Glomerular visceral epithelial cell (primary cell): ENCODE measurements at regions not wholly inside any gene's neighbourhood (a gene's known extent, or its start where the extent isn't known, plus 50 kb on each side); places are given as distances from the start of the nearest gene placed in this dataset.
"Not testable (repeated sequence)": the region's sequence is repeated elsewhere in the genome, so short reads cannot be mapped to it uniquely, and the experiment has no call there.

Source experiments
- DNase-seq: peaks from one replicate; pipeline ENCODE4 v3.0.0-alpha.2; 2016; ENCODE audit errors: extremely low spot score

DNA sequence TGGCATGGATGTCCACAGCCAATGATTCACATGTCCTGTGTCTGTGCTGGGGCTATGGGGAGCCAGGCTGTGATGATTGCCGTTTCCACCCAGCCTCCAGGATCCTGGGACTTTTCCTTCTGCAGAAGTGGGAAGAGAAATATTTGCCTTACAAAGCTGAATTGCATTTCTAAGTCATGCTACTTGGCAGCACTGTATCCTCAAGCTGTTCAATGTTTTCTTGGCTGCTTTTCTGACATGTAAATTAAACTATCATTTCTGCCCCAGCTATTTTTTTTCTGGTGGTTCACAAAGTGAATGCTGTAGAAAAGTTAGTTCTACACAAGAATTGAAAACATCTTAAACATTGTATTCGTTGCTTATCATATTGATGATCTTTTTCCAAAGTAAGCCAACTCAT lies 51.9 kb upstream of the TCERG1L start:
- no peak for DNase-seq

DNA sequence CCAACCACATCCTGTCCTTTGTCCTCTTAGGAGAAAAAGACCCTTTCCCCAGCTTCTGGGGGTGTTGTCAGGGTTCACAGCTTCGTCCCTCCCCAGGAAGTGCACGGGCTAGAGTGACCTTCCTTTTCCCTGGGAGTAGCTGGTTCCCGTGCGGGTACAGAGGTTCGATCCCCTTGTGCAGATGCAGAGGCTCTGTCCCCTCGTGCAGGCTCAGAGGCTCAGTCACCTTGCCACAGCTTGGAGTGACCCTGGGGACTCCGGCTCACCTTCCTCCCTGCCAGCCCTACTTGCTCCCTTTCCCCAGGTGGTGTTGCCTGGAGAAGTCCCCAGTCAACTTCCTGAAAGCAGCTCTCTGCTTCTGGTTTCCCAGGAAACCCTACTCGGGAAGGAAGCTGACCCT lies 60.0 kb upstream of the TCERG1L start:
- no peak for DNase-seq

DNA sequence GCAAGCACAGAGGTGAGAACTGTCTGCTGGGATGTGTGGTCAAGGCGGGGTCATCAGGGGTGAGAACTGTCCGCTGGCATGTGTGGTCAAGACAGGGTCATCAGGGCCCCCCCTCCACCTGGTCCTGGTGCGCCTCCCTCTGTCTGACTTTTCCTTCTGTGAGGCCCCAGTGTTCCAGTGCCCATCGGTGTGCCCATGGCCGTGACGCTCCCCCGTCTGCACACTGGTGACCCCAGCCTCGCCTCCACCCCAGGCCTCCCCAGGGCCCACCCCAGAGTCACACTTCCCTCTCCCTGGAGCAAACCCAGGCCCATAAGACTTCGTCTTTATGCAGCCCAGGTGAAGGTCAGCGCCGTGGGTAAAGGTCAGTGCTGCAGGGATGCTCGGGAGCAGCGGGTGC lies 70.1 kb upstream of the TCERG1L start:
- DNase-seq = no peak

DNA sequence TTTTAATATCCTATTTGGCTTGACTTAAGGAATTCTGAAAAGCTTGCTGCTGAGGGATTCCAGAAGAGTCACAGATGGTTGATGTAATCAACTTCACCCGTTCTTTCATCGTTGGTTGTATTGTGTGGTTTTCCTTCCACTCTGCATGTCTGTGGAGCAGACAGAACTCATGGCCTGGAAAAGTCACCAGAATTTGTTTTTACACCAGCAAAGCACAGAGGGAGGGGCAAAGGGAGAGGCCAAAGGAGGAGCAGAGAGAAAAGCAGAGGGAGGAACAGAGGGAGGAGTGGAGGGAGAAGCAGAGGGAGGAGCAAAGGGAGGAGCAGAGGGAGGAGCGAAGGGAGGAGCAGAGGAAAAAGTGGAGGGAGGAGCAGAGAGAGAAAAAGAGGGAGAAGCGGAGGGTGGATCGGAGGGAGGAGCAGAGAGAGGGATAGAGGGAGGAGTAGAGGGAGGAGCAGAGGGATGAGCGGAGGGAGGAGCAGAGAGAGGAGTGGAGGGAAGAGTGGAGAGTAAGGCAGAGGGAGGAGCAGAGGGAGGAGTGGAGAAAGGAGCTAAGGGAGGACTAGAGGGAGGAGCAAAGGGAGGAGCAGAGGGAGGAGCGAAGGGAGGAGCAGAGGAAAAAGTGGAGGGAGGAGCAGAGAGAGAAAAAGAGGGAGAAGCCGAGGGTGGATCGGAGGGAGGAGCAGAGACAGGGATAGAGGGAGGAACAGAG lies 73.8 kb upstream of the TCERG1L start:
- not testable (repeated sequence) for DNase-seq

DNA sequence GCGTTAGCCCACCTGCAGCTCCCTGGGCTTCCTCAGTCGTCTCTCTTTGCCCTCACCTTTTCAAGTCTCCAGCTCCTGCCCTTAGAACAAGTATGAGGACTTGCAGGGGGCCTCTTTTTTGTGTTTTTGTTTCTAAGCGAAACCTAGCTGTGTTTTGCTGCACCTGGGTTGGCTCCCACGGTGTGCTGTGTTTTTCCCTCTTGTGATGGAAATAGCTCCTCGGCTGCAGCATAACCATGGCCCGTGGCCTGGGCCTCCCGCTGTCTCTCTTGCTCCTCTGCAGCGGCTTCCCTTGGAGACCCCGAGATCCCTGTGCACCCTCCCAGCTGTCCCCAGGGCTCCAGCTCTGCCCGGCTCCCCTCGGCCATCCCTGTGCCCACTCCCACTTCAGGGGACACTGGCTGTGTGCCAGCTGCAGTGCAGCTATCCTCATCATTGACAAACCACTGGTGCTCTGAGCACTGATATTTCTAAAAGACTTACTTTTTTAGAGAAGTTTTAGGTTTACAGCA lies 75.6 kb upstream of the TCERG1L start:
- DNase-seq = no peak

DNA sequence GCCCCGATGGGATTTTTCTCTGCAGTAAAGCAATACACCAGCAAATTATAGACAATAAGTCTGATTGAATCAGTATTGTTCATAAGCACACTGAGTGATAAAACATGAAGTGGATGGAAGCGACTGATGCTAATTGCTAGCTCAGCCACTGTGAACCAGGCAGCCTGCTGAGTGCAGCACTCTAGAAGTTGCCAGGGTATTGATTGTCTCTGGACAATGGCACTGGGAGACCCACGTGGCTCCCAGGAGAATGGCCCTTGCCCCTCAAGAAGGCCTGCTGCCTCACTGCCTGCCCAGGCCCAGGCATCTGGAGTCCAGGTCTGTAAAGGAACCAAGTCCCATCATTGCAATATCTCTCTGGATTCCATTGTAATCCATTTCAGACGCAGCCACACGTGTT lies 80.4 kb upstream of the TCERG1L start:
- no peak for DNase-seq

DNA sequence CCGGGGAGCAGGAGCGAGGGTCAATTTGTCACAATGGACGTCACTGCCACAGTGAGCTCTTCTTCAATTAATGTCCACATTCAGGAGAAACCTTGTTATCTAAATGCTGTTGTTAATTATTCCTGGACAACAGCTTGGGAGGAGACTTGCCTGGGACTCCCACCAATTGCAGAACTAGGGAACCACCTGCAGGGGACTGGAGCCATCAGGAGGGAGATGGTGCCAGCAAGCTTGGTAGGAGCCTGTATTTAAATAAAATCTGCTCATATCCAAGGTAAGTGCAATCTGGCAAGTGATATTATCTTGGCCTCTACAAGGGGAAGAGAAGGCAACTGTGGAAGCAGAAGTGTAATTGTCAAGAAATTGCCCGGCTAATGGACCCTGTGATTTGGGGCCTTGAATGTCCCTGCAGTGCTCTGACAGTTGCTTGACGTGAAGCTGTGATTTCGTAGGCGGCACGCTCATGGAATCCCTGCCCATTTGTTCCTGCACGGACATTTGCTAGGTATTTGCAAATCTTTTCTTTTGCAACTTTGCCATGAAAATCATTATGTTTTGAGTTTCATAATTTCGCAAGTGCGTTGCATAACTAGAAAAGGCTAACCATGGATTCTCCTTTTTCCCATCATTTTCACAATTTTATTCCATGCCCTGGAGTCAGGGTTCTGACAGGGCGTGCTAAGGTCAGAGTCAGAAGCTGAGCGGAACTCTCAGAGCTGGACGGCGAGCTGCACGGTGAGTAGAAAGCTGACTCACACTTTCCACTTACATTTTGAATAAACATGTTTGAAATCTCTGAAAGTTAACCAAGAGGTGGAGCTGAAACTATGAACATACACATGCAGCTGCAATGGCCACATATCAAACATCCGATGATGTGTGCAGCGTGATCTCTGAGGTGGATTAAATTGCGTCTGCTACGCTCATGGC lies 84.9 kb upstream of the TCERG1L start:
- no peak for DNase-seq

DNA sequence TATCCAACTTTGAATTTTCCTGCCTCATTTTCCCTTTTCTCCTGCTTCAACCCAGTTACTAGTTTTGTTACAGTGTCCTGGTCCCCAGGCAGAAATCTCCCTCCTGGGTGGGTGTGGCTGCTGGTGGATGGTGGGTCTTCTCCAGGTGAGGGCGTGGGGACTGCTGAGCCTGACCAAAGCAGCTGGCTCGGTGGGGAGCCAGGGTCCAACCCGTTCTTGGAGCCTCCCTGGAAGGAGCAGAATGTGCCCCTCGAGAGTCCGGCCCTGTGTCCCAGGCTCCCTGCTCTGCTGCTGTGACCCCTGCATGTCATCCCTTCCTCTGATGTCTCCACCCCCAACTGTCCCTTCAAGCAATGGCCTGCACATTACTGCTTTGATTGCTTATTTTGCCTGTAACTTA lies 86.6 kb upstream of the TCERG1L start:
- DNase-seq = no peak

DNA sequence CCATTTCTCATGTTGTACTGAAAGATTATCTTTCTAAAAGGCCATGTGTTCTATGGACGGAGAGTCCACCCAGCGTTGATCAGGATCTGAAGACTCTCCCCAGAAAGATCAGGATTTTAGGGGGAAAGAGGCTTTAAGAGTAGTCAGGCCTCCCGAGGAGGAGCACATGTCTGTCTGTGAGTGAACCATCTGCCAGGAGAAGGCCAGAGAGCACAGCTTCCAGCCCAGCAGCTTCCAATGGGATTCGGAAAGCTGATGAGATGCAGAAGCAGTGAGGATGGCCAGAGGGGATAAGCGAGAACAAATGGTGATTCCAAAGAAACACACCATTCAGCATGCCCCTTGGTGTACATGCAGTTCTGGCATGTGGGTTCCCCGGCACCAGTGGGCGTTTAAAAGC lies 88.5 kb upstream of the TCERG1L start:
- no peak for DNase-seq

DNA sequence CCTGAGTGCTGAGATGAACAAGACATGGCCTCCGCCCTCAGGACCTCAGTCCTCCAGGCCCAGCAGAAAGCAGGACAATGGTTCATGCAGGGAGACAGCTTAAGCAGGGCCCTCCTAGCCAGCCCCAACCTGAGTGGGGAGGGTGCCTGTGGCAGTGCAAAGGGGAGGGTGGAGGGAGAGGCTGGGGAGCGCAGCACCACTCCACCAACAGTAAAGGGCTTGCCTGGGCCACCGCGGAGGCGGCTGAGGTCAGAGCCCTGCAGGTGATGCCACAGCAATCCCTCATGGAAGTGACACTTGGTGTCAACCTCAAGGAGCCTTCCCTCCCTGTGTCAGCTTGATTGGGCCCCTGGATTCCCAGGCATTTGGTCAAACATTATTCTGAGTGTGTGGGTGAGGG lies 89.0 kb upstream of the TCERG1L start:
- DNase-seq = no peak

DNA sequence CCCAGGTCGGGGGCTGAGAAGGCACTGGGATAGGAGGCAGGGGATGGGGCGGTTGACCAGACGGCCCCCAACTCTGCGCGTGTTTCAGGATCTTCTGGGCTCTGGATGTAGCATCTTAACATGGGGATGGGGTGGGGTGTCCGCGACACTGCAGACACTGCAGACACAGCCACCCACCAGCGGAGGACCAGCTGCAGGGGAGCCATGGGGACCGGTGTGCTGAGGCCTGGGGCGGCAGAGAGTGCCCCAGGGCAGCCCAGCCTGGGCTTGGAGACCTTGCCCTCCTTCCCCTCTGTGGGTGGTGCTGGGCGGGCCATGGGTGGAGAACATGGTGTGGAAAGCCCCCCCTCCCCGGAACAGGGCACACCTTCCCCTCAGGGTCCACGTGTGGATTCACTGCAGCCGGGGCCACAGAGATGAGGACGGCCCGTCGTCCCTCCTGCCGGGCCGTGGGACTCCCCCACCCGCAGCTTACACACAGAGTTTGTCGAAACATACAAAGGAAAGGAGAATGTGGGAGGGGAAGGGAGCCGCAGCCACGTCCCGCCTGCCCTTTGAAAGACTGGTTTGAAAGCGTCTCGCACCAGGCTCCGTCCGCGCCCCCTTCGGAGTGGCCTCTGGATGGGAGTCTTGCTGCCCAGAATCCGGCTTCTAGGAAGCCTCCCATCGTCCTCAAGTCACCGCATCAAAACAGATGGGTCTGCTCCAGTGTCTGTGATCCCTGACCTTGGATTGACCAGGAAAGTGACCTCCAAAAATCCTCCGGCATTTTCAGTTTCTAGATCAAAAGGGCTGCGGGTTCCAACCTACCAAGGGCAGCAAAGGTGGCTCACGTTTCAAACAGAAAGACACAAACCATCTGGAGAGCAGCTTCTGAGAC lies 91.5 kb upstream of the TCERG1L start:
- DNase-seq = no peak

DNA sequence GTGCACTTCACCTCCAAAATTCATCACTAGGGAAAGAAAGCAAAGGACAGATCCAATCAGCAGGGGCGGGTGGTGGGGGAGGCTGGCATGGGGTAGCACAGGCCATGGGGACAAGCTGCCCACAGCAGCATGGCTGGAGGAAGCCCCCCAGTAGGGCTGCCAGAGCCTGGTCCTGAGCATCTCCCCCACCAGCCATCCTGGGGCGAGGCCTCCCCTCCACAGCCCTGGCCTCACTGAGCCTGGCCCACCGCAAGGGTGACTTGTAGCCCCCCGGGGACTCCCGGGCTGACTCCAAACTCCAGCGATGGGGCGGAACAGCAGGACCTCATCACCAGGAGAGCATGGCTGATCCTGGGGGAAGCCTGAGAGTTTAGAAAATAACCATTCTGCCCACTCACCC lies 92.4 kb upstream of the TCERG1L start:
- DNase-seq = no peak

DNA sequence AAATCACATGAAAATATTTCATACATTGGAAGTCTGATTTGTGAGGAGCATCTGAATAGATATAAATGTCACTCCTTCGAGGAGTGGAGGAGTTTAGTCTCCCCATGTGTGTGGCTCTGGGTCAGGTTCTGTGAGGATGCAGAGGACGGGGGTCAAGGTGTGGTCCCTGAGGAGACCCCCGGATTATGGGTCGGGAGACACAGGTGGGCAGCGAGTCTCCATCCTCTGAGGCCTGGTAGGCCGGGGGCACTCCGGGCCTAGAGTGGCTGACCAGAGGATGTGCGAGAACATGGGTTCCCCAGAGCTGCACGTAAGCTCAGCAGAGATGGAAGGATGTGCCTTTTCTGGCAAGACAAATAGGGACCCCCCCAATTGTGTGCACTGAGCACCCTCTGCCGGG lies 93.4 kb upstream of the TCERG1L start:
- DNase-seq = no peak

DNA sequence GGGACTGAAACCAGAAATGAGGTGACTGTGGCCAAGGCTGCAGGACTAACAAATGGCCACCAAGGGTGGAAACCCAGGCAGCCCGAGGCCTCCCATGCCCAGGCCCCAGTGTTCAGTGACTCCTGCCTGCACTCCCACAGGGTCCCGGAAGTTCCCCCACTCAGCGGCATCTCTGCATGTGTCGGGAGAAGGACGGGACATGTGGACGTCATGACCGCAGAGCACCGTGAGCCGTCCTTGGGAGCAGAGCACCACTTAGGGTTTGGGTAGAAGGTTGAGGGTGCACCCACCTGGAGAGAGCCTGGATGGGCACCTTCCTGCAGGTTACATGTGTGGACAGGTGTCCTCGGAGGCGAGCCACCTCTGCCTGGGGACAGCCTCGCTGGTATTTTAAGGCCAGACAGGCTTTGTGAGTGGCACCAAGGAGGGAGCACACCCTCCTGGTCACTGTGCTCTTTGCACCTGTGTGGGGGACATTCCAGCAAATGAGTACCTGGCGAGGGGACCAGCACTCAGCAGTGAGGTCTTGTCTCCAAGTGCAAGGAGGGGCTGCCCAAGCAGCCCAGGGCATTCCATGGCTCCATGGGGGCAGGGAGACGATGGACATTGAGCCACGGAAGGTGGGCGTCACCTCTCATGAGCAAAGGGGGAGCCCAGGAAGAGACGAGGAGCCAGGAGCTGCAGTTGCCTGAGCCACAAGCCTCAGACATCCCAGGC lies 95.3 kb upstream of the TCERG1L start:
- DNase-seq = no peak

DNA sequence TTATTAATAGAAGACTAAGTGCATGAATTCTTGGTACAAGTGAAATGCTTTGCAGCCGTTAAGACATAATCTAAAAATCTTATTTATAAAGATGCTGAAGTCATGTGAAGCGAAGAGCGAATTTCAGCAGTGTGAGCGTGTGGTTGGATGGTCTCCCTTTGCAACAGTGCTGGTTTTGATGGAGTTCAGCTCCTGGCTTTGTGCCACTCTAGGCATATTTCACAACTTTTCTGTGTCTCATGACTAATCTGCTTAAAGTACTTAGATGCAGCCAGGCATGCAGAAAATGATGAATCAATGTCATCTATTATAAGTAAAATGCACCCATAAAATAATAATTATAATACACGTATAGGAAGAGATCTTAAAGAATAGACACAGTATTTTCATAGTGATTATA lies 107.2 kb upstream of the TCERG1L start:
- no peak for DNase-seq

DNA sequence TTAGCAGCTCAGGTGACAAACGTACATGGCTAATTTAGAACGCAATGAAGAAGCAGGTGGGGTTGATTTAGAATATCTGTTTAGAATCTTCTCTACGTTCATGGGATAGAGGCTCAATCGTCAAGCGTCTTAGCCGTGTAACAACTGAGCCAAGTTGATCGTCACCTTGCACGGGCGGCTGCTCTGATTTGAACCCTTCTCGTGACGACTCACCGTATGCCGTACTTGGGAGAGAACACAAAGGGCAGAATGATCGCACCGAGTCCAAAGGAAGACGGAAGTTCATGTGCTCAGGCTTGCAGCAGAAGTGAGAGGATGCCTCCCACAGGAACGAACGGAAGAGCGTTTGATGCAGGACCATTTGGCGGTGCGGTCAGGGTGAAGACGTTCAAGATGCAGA lies 108.3 kb upstream of the TCERG1L start:
- DNase-seq = no peak

DNA sequence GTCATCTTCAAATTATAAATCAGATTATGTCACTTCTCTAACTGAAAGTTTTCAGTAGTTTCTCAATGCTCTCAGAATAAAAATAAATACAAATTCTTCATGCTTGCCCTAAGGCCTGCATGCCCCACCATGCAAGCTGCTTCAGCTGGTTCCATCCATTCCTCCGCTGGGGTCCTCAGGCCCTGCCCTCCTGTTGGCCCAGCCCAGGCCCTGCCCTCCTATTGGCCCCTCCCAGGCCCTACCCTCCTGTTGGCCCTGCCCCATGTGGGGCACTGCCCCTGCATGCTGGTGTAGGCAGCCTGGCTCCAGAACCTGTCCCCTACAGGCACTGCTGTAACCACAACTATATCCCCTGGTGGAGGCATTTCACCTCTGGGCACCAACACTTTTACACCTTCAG lies 109.3 kb upstream of the TCERG1L start:
- DNase-seq = no peak

DNA sequence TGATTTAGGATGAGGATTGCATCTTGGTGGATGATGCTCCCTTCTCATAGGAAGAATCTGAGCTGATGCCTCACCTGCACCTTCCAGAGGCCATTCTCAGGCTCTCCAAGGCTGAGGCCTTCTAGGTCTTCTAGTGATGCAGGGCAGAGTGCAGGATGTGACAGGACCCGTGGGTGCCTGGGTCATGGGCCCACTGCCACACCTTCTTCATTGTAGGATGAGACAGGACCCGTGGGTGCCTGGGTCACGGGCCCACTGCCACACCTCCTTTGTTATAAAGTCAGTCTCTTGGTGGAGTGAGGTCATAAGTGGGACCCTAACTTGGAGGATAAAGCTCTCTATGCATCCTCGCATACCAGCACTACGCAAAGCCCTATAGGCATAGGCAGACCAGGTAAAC lies 109.9 kb upstream of the TCERG1L start:
- no peak for DNase-seq

DNA sequence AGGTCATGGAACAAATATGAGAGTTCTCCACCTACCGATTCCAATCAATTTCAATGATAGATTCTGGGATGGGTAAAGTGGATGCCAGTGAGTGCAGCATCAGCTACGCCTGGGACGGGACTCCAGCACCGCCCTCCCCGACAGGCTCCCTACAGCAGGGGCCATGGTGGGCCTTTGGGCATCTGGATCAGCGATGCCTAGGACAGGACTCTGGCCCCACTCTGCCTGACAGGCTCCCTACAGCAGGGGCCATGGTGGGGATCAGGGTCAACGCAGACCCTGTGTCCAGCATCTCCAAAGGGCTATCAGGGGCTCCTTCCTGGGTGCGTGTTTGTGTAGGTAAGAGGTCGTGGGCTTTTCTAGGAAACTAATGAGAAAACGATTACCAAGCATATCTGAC lies 111.2 kb upstream of the TCERG1L start:
- DNase-seq = no peak

DNA sequence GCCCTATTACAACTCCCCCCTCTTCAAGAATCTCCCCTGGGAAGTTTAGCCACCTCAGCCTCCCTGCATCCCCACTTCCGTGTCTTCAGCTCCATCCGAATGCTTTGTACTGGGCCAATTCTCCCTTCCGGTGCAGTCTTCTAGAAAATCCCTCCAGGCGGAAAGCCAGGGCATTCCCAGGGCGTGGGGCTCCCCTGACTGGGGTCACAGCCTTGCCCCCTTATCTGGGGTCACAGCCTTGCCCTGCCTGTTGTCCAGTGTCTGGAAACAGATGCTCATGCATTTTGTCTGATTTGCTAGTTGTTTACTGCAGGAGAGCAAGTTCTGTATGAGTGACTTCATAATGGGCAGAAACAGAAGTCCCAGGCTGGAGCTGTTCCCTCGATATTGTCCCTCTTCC lies 112.5 kb upstream of the TCERG1L start:
- no peak for DNase-seq

DNA sequence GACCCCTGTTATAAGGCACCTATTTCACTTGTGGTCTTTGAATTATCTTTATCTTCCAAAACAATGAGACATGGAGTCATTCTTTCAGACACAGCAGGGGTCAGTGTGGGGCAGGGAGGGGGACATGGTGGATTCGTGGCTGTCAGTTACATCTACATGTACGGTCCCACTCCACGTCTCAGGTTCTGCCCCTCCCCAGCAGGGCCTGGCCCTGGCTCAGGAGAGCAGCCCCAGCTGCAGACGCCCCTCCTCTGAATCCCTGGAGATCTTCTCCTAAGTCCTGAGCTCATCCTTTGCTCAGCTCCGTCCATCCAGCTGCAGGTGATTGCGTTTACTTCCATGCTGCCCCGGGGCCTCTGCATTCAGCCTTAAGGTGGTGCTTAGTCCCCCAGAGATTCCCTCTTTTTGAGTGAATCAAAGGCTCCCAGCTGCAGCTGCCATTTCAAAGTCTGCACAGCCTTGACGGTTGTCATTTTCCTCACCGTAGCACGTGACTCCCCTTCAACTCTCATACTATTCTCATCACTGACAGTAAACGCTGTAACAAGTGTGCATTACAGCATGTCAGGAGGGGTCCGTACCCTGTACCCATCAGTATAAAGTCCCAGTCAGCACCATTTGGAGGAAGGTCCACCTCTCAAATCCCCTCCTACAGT lies 113.4 kb upstream of the TCERG1L start:
- DNase-seq = no peak
